H54 (cell line): ENCODE measurements at regions not wholly inside any gene's neighbourhood (a gene's known extent, or its start where the extent isn't known, plus 50 kb on each side); places are given as distances from the start of the nearest gene placed in this dataset.
A peak's percentile ranks its signal among the peaks of the same experiment; 100 is the strongest.

ENCODE experiments used
- DNase-seq: peaks from one replicate; pipeline ENCODE4 v3.0.0; 2011; ENCODE audit warnings: low spot score, mixed read lengths; ENCODE audit not compliant: insufficient read length
- FAIRE-seq: peaks from 3 replicates; lab custom pipeline; 2011; peaks lifted over from hg19 to GRCh38; lab: Jason Lieb, UNC
- POLR2A ChIP-seq: IDR thresholded peaks from 2 replicates; pipeline ENCODE4 v1.6.1; 2011; ENCODE audit warnings: low read depth, mild to moderate bottlenecking, low read length

GRCh38 chr3:14590569-14590968 lies 50.4 kb upstream of the GRIP2 start:
- no peak for TF ChIP-seq POLR2A
- no peak for FAIRE-seq
- no peak for DNase-seq

GRCh38 chr3:14592390-14592789 lies 52.2 kb upstream of the GRIP2 start:
- TF ChIP-seq POLR2A, result no peak
- FAIRE-seq (no peak), DNase-seq (no peak)

DNA sequence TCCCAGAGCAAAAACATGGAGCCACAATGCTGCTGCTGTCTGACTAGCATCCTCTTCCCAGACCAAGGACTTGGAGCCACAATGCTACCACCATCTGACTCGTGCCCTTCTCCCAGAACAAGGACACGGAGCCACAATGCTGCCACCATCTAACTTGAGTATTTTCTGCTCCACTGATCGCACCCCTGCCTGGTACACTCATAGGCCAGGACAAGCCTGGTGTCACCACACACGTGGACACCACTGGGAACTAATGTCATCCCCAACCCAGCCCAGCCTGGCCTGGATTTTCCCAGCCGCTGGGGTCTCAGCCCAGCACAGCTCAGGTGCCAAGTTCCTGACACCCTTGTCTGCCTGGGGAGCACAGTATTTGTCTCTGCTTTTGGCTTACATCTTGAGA lies 52.7 kb upstream of the GRIP2 start:
- FAIRE-seq, result no peak
- no peak for DNase-seq
- TF ChIP-seq POLR2A, result no peak

DNA sequence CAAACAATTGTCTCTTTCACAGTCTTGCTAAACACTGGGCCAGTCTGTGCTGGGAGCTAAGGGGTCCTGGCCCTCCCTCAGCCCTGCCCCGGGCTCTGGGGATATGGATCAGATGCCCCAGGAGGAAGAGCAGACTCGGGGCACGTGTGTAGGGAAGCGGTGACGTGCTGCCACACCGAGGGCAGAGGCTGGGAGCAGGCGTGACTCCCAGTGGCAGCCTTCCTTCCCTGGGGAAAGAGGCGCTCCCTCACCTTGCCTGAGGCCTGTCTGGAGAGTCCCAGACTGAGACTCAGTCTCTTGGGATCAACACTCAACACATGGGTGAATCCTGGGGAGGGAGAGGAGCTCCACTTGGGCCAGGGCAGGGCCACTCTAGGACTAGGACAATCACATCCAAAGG lies 54.1 kb upstream of the GRIP2 start:
- FAIRE-seq, result no peak
- no peak for TF ChIP-seq POLR2A
- no peak for DNase-seq

DNA sequence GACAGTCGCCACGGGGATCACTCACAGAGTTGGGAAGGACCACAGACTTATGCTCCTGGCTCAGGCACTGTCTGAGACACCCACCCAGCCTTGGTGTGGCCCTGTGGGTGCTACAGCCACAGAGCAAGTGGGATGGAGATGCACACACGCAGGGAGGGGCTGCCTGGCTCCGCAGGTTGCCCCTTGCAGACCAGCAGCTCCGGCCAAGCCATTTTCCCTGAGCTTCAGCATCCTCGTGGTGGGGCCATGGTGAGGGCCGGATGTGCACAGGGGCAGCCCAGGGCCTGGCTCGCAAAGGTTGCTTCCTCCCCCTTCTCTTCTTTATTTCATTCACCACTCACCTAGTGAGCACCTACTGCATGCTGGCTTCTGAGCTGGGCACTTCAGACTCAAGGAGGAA lies 55.4 kb upstream of the GRIP2 start:
- TF ChIP-seq POLR2A, result no peak
- no peak for FAIRE-seq
- DNase-seq, result no peak

DNA sequence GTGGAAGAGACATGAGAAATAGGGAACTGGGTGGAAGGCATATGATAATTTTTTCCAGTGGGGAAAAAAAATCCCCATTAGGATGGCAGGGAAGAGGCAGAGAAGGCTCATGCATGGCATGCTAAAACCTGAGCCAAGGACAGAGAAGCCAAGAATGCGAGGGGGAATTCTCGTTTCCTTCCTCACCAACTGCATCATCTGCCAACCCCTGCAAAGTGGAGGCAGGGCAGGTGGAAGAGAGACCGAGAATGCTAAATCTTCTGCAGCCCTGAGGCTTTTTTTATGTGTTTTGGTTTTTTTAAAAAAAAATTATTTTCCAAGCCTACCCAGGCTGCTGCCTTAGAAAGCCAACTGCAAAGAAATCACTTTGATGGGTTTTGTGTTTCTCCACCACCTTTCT lies 54.3 kb upstream of the CCDC174 start:
- FAIRE-seq (no peak), DNase-seq (no peak)
- TF ChIP-seq POLR2A, result no peak

DNA sequence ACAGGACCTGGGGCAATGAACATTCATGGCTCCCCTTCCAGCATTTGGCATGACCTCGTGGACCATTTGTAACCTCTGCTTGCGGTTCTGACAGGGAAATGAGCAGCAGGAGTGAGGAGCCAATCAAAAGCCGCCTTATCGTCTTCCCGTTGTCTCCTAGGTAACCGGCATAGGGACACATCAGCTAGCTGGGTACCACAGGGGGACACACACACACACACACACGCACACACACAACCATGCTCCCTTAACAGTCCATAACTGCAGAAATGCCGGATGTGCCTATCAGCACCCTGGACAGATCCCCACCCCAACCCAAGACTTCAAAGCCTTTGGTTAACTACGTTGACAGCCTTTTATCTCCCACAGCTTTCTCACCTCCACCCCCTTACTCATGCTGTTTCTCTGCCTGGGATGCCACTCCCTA lies 53.4 kb upstream of the CCDC174 start:
- FAIRE-seq (no peak), DNase-seq (peak; percentile 65)
- no peak for TF ChIP-seq POLR2A

- no peak for FAIRE-seq
- no peak for DNase-seq
- no peak for TF ChIP-seq POLR2A
Observed at GRCh38 chr3:14599488-14599887, 52.1 kb upstream of the CCDC174 start.

DNA sequence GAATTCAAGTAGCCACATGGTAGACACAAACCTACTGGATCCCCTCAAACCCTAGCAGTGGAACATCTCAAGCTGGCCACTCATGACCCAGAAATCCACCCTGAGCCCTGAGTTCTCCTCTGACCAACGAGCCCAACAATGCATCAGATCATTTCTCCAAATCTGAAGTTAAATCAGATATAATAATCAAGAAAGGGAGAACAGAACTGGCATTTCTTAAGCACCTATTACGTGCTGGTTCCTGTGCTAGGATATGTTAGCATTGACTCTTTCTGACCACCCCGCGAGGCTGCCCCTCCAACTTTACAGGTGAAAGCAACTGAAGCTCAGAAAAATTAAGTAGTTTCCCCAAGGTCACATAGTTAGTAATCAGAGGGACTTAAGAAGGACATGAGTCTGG lies 51.5 kb upstream of the CCDC174 start:
- TF ChIP-seq POLR2A, result no peak
- DNase-seq, result no peak
- FAIRE-seq, result no peak

GRCh38 chr3:14600856-14601610 lies 50.5 kb upstream of the CCDC174 start:
- no peak for FAIRE-seq
- no peak for DNase-seq
- TF ChIP-seq POLR2A, result no peak

GRCh38 chr3:14601692-14602005 lies 49.9 kb upstream of the CCDC174 start:
- TF ChIP-seq POLR2A, result no peak
- FAIRE-seq, result no peak
- DNase-seq, result no peak
